ENCODE measurements at regions not wholly inside any gene's neighbourhood (a gene's known extent, or its start where the extent isn't known, plus 50 kb on each side); places are given as distances from the start of the nearest gene placed in this dataset.
A peak's percentile ranks its signal among the peaks of the same experiment; 100 is the strongest.
"Not testable (repeated sequence)": the region's sequence is repeated elsewhere in the genome, so short reads cannot be mapped to it uniquely, and the experiment has no call there.

- DNase-seq = not testable (repeated sequence)
Measured at GRCh38 chr9:90077598-90077997, 472.8 kb downstream of the GADD45G start.

GRCh38 chr9:90078988-90079421 is 474.2 kb downstream of the GADD45G start:
- DNase-seq = no peak

- no peak for DNase-seq
Measured at GRCh38 chr9:90085633-90086032, 480.8 kb downstream of the GADD45G start.

- DNase-seq = no peak
Measured at GRCh38 chr9:90086101-90086511, 481.3 kb downstream of the GADD45G start.

GRCh38 chr9:90088434-90088833 is 483.6 kb downstream of the GADD45G start:
- no peak for DNase-seq

GRCh38 chr9:90088856-90089255 is 484.0 kb downstream of the GADD45G start:
- DNase-seq = no peak

- DNase-seq = no peak
Measured at GRCh38 chr9:90090997-90091396, 486.2 kb downstream of the GADD45G start.

- peak; percentile 13 for DNase-seq
Measured at GRCh38 chr9:90092508-90092907, 487.7 kb downstream of the GADD45G start.

GRCh38 chr9:90095682-90096081 is 490.9 kb downstream of the GADD45G start:
- no peak for DNase-seq

- no peak for DNase-seq
Measured at GRCh38 chr9:90097237-90097636, 492.4 kb downstream of the GADD45G start.

- DNase-seq = no peak
Measured at GRCh38 chr9:90098408-90098807, 493.6 kb downstream of the GADD45G start.

- peak; percentile 14 for DNase-seq
Measured at GRCh38 chr9:90099262-90099963, 494.6 kb downstream of the GADD45G start.

GRCh38 chr9:90100014-90100413 is 495.2 kb downstream of the GADD45G start:
- DNase-seq = no peak

GRCh38 chr9:90102292-90102901 is 497.6 kb downstream of the GADD45G start:
- DNase-seq = peak; percentile 84

- DNase-seq = no peak
Measured at GRCh38 chr9:90103771-90104170, 499.0 kb downstream of the GADD45G start.

GRCh38 chr9:90105773-90106172 is 501.0 kb downstream of the GADD45G start:
- no peak for DNase-seq

- DNase-seq = no peak
Measured at GRCh38 chr9:90107040-90107725, 502.4 kb downstream of the GADD45G start.

GRCh38 chr9:90107726-90108655 is 503.2 kb downstream of the GADD45G start:
- DNase-seq = no peak

GRCh38 chr9:90112788-90113187 is 508.0 kb downstream of the GADD45G start:
- no peak for DNase-seq

- no peak for DNase-seq
Measured at GRCh38 chr9:90114641-90115425, 510.0 kb downstream of the GADD45G start.

GRCh38 chr9:90121762-90122161 is 517.0 kb downstream of the GADD45G start:
- no peak for DNase-seq

- DNase-seq = no peak
Measured at GRCh38 chr9:90124961-90125360, 517.7 kb downstream of the DIRAS2 start.
